HG02885 (cell line): ENCODE measurements at regions not wholly inside any gene's neighbourhood (a gene's known extent, or its start where the extent isn't known, plus 50 kb on each side); places are given as distances from the start of the nearest gene placed in this dataset.
A peak's percentile ranks its signal among the peaks of the same experiment; 100 is the strongest.

Source experiments
- ATAC-seq: cut with Tn5 transposase; IDR thresholded peaks from one replicate; pipeline ENCODE4 v1.9.1; 2021; ENCODE audit warnings: mild to moderate bottlenecking; ENCODE audit not compliant: unreplicated experiment, poor library complexity

DNA sequence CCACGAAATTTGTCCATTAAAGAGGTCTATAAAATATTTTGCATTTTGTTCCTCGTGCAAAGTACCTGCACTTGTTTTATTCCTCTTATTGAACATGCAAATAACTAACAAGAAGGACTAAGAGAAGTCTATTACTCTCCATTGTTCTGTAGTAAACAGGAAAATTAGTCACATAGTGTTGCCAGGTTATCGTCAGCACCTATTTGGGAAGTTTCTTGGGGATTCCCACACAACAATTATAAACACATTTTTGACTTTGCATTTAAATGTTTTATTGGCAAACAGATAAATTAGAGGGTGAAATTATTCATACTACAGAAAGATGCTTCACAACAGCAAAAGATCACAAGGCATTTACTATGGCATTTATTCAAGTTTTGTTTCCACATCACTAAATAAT is 174.5 kb downstream of the ZC3H11B start:
- no peak for ATAC-seq

DNA sequence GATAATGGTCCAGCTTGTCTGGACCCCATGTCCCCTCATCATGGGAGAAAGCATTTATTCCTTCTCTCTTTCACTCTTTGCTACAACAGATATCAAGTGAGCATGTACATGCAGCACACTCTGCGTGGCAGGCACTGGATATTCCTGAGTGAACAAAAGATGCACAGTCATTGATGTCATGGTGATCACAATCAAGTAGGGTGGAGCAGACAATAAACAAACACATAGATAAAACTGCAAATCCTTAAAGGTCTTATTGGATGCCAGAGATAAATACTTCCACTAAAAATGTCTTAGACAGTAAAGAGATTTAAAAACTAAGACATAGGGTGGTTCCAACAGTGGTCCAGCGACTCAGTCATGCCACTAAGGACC is 178.0 kb downstream of the ZC3H11B start:
- no peak for ATAC-seq

DNA sequence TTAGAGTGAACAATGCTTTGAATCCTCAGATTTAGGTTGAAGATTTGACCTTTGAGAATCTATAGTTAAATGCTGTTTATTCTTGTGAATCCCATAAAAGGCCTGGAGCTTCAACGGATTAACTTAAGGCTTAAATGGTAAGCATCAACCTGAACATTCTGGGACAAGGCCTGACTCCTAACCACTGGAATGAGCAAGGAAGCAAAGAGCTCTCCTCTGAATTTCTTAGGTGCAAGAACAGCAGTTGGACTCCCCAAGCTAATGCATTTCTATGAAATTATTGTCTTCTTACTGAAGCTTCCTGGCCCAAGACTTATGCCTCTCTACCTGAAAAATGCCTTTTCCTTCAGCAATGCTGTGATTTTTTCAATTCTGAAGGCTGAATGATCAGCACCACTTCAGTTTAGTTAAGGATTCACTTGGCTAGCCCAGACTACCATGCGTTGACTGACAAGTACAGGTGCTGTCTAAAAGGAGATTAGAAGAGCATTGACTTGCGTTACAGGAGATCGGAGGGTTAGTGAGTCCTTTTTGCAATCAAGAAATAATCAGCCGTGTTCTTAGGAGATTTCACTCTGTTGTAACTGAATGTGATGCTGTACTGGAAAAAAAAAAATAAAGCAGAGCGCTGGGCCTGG is 178.5 kb downstream of the ZC3H11B start:
- ATAC-seq, result no peak

DNA sequence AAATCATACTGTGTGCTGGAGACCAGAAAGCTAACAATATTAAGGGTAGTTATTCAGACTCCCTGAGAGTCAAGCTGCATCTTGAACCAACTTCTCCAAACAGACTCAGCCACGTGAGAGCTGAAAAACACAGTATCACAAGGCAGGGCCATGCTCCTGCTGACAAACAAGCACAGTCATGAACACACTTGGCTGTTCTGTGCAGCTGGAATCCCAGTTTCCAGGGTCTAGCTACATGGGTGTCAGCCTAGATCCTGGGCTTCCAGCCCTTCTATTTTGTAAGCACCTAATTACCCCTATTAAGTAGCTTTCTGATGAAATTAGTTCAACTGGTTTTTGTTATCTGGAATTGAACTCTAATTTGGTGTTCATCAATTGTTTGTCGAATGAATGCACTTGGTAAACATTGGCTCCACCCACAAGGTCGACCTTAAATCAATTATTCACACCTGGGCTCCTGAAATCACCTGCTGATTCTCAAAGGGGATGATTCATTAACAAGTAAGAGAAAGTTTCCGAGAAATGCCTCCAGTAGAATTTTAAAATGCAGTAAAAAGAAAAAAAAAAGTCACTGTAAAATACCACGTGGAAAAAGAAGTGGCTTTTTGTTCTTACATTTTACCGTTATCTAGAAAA is 179.3 kb downstream of the ZC3H11B start:
- no peak for ATAC-seq

DNA sequence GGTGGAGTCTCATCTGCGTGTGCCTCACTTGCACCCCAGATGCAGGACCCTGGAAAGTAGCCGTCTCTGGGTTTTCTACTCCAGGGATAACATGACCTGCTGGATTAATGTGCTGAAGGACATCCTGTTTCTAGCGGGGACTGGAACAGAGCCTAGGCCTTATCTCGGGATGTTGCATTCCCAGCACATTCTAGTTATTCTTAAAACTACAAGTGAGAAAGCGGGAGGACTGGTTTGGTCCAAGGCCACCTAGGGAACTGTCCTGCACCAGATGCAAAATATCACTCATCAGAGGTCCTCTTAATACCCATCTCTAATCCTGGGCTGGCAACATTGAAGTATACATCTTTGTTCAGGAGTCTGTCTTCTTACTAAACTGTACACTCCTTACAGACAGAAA is 179.9 kb downstream of the ZC3H11B start:
- ATAC-seq, result no peak

DNA sequence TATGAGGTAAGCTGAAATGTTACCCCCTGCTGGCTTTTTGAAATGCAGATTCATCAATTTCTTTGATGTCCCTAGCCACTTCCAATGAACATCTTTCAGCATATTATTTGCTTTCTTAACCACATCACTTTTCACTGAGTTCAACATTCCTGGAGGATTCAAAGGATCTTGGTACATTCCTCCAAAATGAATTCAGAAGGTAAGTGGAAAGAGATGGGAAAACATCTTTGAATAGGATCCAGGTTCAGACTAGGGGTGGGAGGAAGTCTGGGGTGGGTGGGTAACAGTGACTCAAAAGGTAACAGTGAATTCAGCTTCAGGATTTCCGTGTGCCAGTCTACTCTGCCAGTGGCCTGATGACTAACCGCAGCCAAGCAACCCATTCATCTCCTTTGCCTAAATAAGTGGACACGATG is 180.7 kb downstream of the ZC3H11B start:
- ATAC-seq, result no peak

DNA sequence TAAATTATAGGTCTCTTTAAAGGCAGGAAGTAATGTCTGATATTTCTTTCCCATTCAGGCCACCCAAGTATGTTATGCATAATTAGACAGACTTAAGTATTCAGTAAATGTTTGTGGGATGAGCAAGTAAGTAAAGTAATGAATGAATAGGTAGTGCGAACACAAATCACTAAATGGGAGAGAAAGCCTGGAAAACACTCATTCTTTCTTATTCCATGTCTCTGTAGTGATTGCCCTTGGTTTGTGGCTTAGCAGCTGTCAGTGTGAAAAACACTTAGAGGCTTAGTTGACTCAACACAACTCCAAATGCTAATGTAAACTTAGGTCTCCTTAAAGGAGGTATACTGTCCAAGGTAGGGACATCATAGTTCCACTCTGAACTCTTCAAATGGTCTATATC is 182.5 kb downstream of the ZC3H11B start:
- ATAC-seq, result no peak

DNA sequence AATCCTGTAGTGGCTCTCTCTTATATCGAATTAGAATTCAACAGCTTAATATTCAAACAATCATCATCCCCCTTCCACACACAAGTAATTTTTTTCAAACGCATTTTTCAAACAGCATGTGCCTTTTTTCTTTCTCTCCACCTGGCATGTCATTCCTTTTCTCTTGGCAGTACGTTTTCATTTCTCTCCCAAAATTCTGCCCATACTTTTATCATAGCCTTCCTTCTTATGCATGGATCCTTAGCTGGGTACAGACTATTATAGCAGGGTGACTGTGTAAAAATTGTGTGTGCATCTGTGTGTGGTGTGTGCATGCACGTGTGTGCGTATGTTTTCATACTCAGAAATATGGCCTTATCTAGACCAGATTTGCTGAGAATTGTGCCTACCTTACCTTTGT is 184.3 kb downstream of the ZC3H11B start:
- ATAC-seq, result no peak

DNA sequence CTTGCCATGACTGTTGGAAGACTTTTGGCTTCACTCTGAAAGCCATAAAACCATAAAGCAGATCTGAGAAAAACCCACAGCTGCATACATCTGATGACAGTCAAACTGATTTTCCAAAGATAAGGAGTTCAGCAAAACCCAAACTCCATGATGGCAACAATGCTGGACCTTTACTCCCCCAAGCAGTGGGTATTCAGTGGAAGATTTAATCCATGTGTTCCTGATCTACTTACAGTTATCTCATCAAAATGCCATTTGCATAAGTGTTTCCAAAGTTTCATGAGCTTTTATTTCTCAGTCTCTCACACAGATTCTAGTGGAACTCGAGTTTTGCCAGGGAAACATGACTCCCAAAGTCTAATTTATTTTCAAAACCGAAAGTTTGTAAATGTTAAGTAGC is 184.9 kb downstream of the ZC3H11B start:
- no peak for ATAC-seq

DNA sequence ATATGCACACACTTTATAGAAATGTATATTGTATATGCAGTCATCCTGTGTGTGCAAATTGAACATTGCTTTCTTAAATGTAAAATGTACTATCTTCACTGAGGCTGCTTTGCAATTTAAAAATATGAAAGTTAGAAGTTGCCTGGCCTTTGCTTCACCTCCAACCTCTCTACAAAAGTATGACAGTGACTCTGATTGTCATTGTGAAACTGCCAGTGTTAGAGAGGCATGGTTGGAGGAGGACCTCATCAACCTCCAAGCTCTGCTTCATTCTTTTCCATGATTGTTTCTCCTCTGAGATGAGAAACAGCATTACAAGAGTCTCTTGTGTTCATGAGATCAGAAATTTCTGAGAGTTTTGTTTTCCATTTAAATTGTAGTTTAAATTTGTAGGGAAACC is 185.5 kb downstream of the ZC3H11B start:
- ATAC-seq, result peak; percentile 60

DNA sequence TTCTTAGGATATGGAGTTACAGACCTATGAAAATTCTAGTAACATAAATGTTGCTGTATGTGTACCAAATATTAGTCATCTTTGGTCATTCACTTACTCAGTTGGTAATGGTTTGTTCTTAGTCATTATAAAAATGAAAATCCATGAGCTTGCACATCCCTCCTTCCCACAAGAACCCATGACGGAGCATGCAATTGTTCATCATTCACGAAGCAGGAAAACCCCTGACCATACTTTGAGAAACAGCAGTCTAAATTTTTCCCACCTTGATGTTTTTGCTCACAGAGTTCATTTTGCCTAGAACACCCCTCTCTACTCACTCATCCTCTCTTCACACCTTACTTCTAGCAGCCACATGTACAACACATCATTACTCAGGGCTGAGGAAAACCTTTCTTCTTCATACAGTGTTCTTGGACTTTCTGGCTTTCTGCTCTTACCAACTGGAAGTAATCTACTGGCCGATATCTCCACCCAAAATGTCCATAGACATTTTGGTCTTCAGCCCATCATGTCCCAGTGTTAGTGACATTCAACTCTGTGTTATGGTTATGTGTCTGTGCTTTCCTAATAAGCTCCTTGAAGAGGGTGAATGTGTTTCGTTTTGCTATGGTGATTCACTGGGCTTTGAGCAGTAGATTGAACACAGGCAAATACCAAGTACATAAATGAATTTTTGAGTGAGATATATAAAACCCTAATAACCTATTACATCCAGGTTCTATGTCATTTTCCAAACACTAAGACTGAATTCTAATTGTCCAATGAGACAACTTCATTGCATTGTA is 189.9 kb downstream of the ZC3H11B start:
- ATAC-seq, result peak; percentile 58

DNA sequence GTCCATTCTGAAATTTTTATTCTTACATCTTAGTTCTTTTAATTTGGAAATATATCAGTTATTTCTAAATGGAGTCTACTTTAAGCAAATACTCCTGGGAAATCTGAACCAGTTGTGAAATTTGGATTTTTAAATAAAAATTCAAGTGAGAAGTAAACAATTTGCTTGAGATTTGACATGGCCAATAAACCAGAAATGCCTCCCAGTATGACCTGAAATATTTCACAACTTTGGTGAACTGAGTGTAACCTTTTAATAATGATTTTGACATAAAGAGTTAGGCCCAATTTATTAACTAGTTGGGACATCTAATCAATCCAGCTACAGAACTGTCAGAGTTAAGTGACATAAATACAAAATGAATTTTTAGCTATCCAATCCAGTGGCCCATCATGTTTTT is 192.0 kb downstream of the ZC3H11B start:
- ATAC-seq, result no peak

DNA sequence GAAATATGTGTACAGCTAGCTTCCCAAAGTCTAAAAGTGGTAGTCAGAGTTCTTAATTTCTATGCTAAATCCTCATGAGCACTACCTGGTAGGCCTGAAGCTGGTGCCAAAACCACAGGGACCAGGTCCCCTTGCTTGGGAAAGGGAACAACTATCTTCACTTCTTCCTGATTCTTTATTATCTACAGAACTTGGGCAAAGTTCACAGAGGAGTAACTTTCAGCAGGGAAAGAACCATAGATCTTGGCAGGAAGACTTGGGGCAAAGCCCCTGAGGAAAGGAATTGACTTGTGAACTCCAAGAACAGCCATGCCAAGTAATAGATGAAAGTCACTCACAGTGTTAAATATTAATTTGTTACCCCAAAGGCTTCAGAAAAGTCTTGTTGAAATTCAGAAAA is 193.0 kb downstream of the ZC3H11B start:
- ATAC-seq, result no peak

DNA sequence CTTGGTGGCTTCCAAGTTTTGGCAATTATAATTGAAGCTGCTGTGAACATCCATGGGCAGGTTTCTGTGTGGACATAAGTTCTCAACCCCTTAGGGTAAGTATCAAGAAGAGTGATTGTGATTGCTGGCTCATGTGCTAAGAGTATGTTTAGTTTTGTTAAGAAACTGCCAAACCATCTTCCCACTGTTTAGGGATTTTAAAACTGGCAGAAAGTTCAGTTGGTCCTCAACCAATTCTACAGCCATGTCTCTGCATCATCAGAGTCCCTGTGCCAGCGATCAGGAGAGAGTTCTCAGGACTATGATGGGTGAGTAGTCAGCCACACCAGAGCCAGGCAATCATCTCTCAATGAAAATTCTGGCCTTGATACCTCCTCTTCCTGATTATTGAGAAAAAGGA is 193.8 kb downstream of the ZC3H11B start:
- no peak for ATAC-seq

DNA sequence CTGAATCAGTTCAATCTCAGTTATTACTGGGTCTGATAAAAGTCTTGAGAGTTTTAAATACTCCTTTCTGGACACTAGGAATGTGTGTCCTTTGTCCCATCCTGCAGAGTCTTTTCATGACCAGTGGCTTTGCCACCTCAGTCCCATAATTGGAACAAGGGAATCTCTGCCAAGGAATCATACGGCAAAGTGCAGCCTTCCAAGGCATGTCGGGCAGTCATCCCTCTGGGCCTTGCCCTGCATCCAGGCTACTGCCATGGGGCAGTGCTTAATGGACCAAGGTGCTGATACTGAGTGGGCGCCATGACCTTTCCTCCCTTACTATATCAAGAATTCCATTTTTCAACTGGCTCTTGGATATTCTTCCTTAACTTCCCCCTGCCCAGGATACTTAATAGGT is 195.3 kb downstream of the ZC3H11B start:
- no peak for ATAC-seq

DNA sequence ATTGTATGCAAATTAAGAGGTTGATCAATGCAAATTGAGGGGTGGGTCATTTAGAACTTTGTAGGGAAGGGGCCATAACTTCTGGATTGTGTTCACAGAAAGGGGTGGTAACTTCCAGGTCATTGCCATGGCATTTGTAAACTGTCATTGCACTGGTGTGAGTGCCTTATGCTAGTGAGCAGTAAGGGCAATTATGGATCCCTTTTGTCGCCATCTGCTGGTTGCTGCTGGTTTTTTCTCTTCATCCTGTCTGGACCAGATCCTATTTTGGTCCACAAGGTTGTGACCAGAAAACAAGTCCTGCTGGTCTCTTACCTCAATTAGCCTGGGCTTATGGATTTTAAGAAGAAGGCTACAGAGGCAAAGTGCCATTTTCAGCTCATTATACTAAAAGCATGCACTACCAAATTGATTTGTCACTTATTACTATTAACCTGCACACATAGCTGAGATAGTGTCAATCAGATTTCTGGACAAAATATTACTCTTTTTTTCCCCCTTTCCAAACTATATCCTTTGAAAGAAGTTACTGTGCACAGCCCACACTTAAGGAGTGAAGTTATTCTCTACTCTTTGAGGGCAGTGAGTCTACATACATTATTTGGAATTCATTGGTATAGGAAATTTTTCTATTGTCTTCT is 196.2 kb downstream of the ZC3H11B start:
- ATAC-seq, result peak; percentile 96

DNA sequence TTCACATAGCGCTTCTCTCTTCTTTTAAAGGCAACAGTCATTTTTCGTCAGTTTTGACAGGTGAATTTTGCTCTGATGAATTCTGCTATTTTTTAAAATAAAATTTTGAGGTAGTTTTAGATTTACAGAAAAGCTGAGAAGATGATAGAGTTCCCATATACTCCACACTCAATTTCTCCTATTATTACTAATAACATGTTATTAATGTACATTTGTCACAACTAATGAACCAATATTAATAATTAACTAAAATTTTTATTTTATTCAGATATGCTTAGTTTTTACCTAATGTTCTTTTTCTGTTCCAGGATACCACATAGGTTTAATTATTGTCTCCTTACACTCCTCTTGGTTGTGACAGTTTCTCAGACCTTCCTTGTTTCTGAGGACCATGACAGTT is 197.0 kb downstream of the ZC3H11B start:
- no peak for ATAC-seq

DNA sequence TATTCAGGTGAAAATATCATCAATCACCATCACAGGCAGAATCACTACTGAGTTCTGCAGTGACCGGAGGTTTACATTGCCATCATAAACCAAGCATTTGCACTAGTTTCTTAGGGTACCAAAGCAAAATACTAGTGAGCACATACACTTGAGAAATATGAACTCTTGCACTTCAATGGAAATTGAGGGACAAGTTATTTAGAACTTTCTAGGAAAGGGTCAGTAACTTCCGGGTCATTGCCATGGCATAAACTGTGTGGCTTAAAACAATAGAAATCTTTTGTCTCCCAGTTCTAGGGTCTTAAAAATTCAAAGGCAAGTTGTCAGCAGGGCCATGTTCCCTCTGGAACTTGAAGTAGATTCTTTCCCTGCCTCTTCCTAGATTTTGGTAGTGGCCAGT is 197.5 kb downstream of the ZC3H11B start:
- no peak for ATAC-seq

DNA sequence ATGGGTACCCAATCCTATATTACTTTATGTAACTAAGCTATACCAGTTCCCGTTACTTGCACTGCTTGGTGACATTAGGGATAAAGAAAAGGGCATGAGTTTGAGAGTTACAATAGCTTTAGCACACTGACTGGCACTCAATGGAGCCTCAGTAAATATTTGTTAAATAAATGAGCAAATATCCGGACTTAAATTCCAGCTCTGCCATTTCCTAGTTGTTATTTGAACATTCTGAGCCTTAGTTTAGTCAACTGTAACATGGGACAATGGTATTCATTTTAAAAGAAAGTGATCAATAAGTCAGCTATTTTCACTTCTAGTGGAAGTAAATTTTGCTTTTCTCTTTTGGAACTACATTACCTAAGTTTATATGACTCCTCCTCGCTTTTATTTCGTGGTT is 198.7 kb downstream of the ZC3H11B start:
- ATAC-seq, result no peak

DNA sequence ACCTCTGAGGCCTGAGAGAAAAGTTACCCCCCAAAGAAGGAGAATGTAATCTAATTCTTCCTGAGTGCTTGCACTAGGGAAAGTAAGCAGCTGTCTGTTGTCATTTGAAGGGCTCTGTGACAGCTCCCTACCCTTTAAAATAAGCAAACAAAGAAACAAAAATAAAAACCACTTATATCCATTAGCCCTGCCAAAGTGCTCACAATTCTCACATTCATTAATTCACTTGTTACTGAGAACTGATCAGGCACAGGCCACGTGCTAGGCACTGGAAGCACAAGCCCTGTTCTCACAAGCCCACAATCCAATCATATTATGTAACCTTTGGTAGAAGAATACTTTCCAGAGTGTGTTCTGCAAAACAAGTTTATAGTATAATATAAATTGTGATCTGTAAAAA is 199.4 kb downstream of the ZC3H11B start:
- ATAC-seq, result no peak

DNA sequence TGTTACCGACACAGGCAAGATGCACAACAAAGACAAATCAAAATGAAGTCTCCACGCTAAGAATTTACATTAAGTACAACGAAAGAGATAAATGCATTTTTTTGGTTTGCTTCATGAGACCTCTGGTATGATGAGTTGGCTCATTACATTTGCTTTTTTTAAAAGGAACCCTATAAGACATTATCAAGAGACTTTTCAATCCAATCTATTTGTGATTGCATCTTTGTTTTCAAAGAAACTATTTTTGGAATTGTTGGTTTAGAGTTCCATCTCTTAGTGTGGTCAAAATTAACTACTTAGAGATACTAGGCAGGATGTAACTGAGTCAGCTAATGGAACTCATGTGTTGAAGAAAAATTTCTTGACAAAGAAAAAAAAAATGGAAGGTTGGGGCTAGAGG is 200.1 kb downstream of the ZC3H11B start:
- ATAC-seq, result no peak
